ENCODE measurements at regions not wholly inside any gene's neighbourhood (a gene's known extent, or its start where the extent isn't known, plus 50 kb on each side); places are given as distances from the start of the nearest gene placed in this dataset.

GRCh38 chr6:23561732-23562131 lies 564.3 kb upstream of the NRSN1 start:
- 100% methylated on average over 1 of the region's 1 CpG; no CpG with 5 or more reads in 1 of the 2 experiments for WGBS, 2 experiments (ENCODE audit: extremely low coverage in 2 of 2, insufficient read length in 1 of 2)
- no peak overlapping the region for H3K9ac ChIP-seq (ENCODE audit: low read depth, low read length)
- H3K18ac ChIP-seq (ENCODE audit: low read depth, low read length), result no peak overlapping the region
- H3K4me3 ChIP-seq (ENCODE audit: insufficient read depth, low read depth, low read length), result no peak overlapping the region
- no peak overlapping the region for H3K27ac ChIP-seq (ENCODE audit: insufficient read depth, low read length)
- H2AK9ac ChIP-seq (replicated peaks; ENCODE audit: low read depth, low read length, poor library complexity), result no peak overlapping the region
- DNase-seq (no peak), ATAC-seq (ENCODE audit: low read depth) (no peak)
- no peak overlapping the region for H2BK5ac ChIP-seq (ENCODE audit: low read depth, low read length, poor library complexity, severe bottlenecking)
- H3K4me2 ChIP-seq (ENCODE audit: low read depth, low read length), result no peak overlapping the region
- no peak overlapping the region for H2BK15ac ChIP-seq (ENCODE audit: low read depth, low read length)
- H3K56ac ChIP-seq (ENCODE audit: extremely low read depth, insufficient read depth, low read length), result no peak overlapping the region
- H4K5ac ChIP-seq (ENCODE audit: low read depth, low read length), result no peak overlapping the region
- intact Hi-C loops (cut with micrococcal nuclease) (no loop called here), dilution Hi-C loops (cut with HindIII; ENCODE audit: low sequenced_read_pairs, unreplicated experiment) (no loop called here), in situ Hi-C loops (cut with MboI; ENCODE audit: low sequenced_read_pairs) (no loop called here)
- H2BK120ac ChIP-seq (ENCODE audit: low read depth, low read length), result no peak overlapping the region
- H2BK20ac ChIP-seq (ENCODE audit: low read depth, low read length), result no peak overlapping the region
- no peaks in the 10 kb centered on the region for H3K4me1 ChIP-seq (ENCODE audit: control insufficient read depth, insufficient read depth, low read length)
- no peak overlapping the region for H3K14ac ChIP-seq (replicated peaks; ENCODE audit: low read depth, low read length)
- no peaks in the 10 kb centered on the region for H3K9me1 ChIP-seq (ENCODE audit: insufficient read depth, low read length)
- H2AK5ac ChIP-seq (ENCODE audit: low read depth, low read length), result no peak overlapping the region
- H3K79me1 ChIP-seq (ENCODE audit: low read depth in 1 of 2, low read length in 2 of 2), result no peaks in the 10 kb centered on the region
- H3K4ac ChIP-seq (ENCODE audit: low read depth, low read length), result no peak overlapping the region
- no peak overlapping the region for H4K8ac ChIP-seq (ENCODE audit: low read depth in 2 of 2, low read length in 2 of 2)
- peaks cover 2% of the 10 kb centered on the region; the same call in 1 of the 2 replicates for H3K9me3 ChIP-seq (ENCODE audit: control insufficient read depth, insufficient read depth, low read length)
- ChIA-PET CTCF (no interaction called here), POLR2A (ENCODE audit: unreplicated experiment) (no interaction called here)
- TF ChIP-seq SMC3 (IDR thresholded peaks at IDR 0.05; ENCODE audit: low read depth, low read length) (no peak), MAZ (IDR thresholded peaks at IDR 0.05; ENCODE audit: borderline replicate concordance, low read depth, low read length) (no peak), NFE2L2 (IDR thresholded peaks at IDR 0.05; ENCODE audit: low read depth, low read length) (no peak), POLR2A (IDR thresholded peaks at IDR 0.05; ENCODE audit: low read depth, low read length) (no peak), MAFK (IDR thresholded peaks at IDR 0.05; ENCODE audit: low read depth, low read length) (no peak), CHD1 (IDR thresholded peaks at IDR 0.05; ENCODE audit: low read depth, low read length) (no peak), CTCF (conservative IDR thresholded peaks at IDR 0.05; ENCODE audit: low read depth, low read length) (no peak), CEBPB (IDR thresholded peaks at IDR 0.05; ENCODE audit: low read depth, low read length) (no peak), BHLHE40 (IDR thresholded peaks at IDR 0.05; ENCODE audit: low read depth, low read length) (no peak), FOS (IDR thresholded peaks at IDR 0.05; ENCODE audit: low read depth, low read length) (no peak), RFX5 (IDR thresholded peaks at IDR 0.05; ENCODE audit: low read depth, low read length) (no peak), RAD21 (IDR thresholded peaks at IDR 0.05; ENCODE audit: low read length) (no peak), USF2 (IDR thresholded peaks at IDR 0.05; ENCODE audit: low read depth, low read length) (no peak), MXI1 (IDR thresholded peaks at IDR 0.05; ENCODE audit: borderline replicate concordance, low read depth, low read length) (no peak)
- TF ChIP-seq, protein P1, sequence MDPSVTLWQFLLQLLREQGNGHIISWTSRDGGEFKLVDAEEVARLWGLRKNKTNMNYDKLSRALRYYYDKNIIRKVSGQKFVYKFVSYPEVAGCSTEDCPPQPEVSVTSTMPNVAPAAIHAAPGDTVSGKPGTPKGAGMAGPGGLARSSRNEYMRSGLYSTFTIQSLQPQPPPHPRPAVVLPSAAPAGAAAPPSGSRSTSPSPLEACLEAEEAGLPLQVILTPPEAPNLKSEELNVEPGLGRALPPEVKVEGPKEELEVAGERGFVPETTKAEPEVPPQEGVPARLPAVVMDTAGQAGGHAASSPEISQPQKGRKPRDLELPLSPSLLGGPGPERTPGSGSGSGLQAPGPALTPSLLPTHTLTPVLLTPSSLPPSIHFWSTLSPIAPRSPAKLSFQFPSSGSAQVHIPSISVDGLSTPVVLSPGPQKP (IDR thresholded peaks at IDR 0.05; ENCODE audit: borderline replicate concordance, low read depth, low read length), result no peak
- no peaks in the 10 kb centered on the region for H4K20me1 ChIP-seq (ENCODE audit: insufficient read depth, low read length)
- no peaks in the 10 kb centered on the region for H3K27me3 ChIP-seq (ENCODE audit: control insufficient read depth, insufficient read depth, low read length)
- H3K23ac ChIP-seq (ENCODE audit: low read depth, low read length), result no peak overlapping the region
- BruUV-seq (replicated peaks), result no TSS peak
- no peaks in the 10 kb centered on the region for H3K36me3 ChIP-seq (ENCODE audit: control insufficient read depth, insufficient read depth, low read length)
- no peak overlapping the region for H2AFZ ChIP-seq (replicated peaks; ENCODE audit: low read length, poor library complexity)
- H4K91ac ChIP-seq (ENCODE audit: insufficient read depth, low read depth, low read length), result no peak overlapping the region
